Spleen (tissue), 7 donors: ENCODE measurements at regions not wholly inside any gene's neighbourhood (a gene's known extent, or its start where the extent isn't known, plus 50 kb on each side); places are given as distances from the start of the nearest gene placed in this dataset.

Source experiments
- CTCF ChIP-seq, 11 experiments: fragments of 200-600 bp in 7 of 11; fragments of 450-650 bp in 4 of 11; sonication (generic) in 4 of 11; IDR thresholded peaks in 8 of 11; conservative IDR thresholded peaks in 3 of 11; 1 replicate in 7 of 11; 2 replicates in 4 of 11; pipeline versions ENCODE4 v1.4.0 to v1.8.0; 2016 to 2021; ENCODE audit warnings: antibody characterized with exemption in 11 of 11, inconsistent platforms in 4 of 11, mild to moderate bottlenecking in 1 of 11
- POLR2A ChIP-seq, 3 donors: fragments of 450-650 bp; IDR thresholded peaks; one replicate each; pipeline ENCODE4 v1.5.1; 2017; ENCODE audit warnings: antibody characterized with exemption in 3 of 3, mild to moderate bottlenecking in 1 of 3
- donor health status: DM: no; HTN: no; CAD: no; lungs with moderate emphysema.
- donor health status: DM: no; HTN: no; CAD: no.
- donor health status: DM: no; HTN: no; CAD: no.

- TF ChIP-seq CTCF (IDR thresholded peaks at IDR 0.05 in 8 of 11, conservative IDR thresholded peaks at IDR 0.05 in 3 of 11) (no peak), POLR2A (IDR thresholded peaks at IDR 0.05) (no peak)
Measured at GRCh38 chr6:49348561-49348960, 114.5 kb downstream of the MMUT start.
